ENCODE measurements at regions not wholly inside any gene's neighbourhood (a gene's known extent, or its start where the extent isn't known, plus 50 kb on each side); places are given as distances from the start of the nearest gene placed in this dataset.

- ChIA-PET POLR2A (no interaction called here), RAD21 (ENCODE audit: low non-redundant PET in 1 of 2, low total read pairs in 2 of 2, uncharacterized antibody in 2 of 2, unreplicated experiment in 2 of 2) (no interaction called here), CTCF (no interaction called here)
- ATAC-seq, result no peak
- H4K20me1 ChIP-seq (ENCODE audit: insufficient read depth), result no peaks in the 10 kb centered on the region
- H3K4me2 ChIP-seq (ENCODE audit: low read length), result no peak overlapping the region
- H3K27me3 ChIP-seq (ENCODE audit: insufficient read depth, low read length), result no peaks in the 10 kb centered on the region
- no peak overlapping the region for H3K4me3 ChIP-seq (replicated peaks in 1 of 2; ENCODE audit: low read depth in 1 of 2, low read length in 2 of 2)
- H3K9me2 ChIP-seq (ENCODE audit: insufficient read depth), result no peaks in the 10 kb centered on the region
- TF ChIP-seq SIN3A (IDR thresholded peaks at IDR 0.05; ENCODE audit: low read depth) (no peak), CEBPB (IDR thresholded peaks at IDR 0.05; ENCODE audit: low read depth) (no peak)
- DNase-seq (ENCODE audit: low read depth, low spot score), result no peak
- no peak overlapping the region for H3K9ac ChIP-seq (ENCODE audit: low read length)
- no peak overlapping the region for H3K27ac ChIP-seq (ENCODE audit: low read depth, low read length)
- H3K36me3 ChIP-seq (ENCODE audit: control insufficient read depth in 1 of 2, insufficient read depth in 2 of 2, low read length in 2 of 2), result no peaks in the 10 kb centered on the region
- no TSS peak for BruUV-seq (replicated peaks)
- intact Hi-C loops (cut with micrococcal nuclease), result no loop called here
- H3K79me2 ChIP-seq (ENCODE audit: insufficient read depth, low read length), result no peaks in the 10 kb centered on the region
- H2AFZ ChIP-seq (ENCODE audit: low read depth, low read length, poor library complexity, severe bottlenecking), result no peak overlapping the region
- no peaks in the 10 kb centered on the region for H3K4me1 ChIP-seq (ENCODE audit: control insufficient read depth in 1 of 2, insufficient read depth in 2 of 2, low read length in 2 of 2)
- no peaks in the 10 kb centered on the region for H3K9me3 ChIP-seq (ENCODE audit: control insufficient read depth in 1 of 2, insufficient read depth in 1 of 2, low read depth in 1 of 2, low read length in 2 of 2)
Observed at GRCh38 chr20:11076434-11077105, 402.8 kb upstream of the JAG1 start.

- Histone ChIP-seq H3K9me2 (ENCODE audit: insufficient read depth) (no peaks in the 10 kb centered on the region), H2AFZ (ENCODE audit: low read depth, low read length, poor library complexity, severe bottlenecking) (no peak overlapping the region), H4K20me1 (ENCODE audit: insufficient read depth) (no peaks in the 10 kb centered on the region), H3K4me2 (ENCODE audit: low read length) (no peak overlapping the region), H3K27me3 (ENCODE audit: insufficient read depth, low read length) (no peaks in the 10 kb centered on the region), H3K27ac (ENCODE audit: low read depth, low read length) (no peak overlapping the region), H3K79me2 (ENCODE audit: insufficient read depth, low read length) (no peaks in the 10 kb centered on the region), H3K4me1 (ENCODE audit: control insufficient read depth in 1 of 2, insufficient read depth in 2 of 2, low read length in 2 of 2) (no peaks in the 10 kb centered on the region), H3K9me3 (ENCODE audit: control insufficient read depth in 1 of 2, insufficient read depth in 1 of 2, low read depth in 1 of 2, low read length in 2 of 2) (no peaks in the 10 kb centered on the region), H3K4me3 (replicated peaks in 1 of 2; ENCODE audit: low read depth in 1 of 2, low read length in 2 of 2) (no peak overlapping the region), H3K36me3 (ENCODE audit: control insufficient read depth in 1 of 2, insufficient read depth in 2 of 2, low read length in 2 of 2) (no peaks in the 10 kb centered on the region), H3K9ac (ENCODE audit: low read length) (no peak overlapping the region)
- TF ChIP-seq EGR1 (IDR thresholded peaks at IDR 0.05; ENCODE audit: low read depth) (no peak), JUND (IDR thresholded peaks at IDR 0.05) (no peak), YY1 (IDR thresholded peaks at IDR 0.05; ENCODE audit: extremely low read depth, insufficient replicate concordance, low read depth, low read length) (no peak), EZH2 (IDR thresholded peaks at IDR 0.05) (no peak), MAX (IDR thresholded peaks at IDR 0.05) (no peak), POLR2A (IDR thresholded peaks at IDR 0.05; ENCODE audit: borderline replicate concordance, extremely low read depth, insufficient read depth, insufficient read length) (no peak), FOSL1 (IDR thresholded peaks at IDR 0.05; ENCODE audit: low read depth) (no peak), SP1 (IDR thresholded peaks at IDR 0.05; ENCODE audit: low read depth) (no peak), RAD21 (IDR thresholded peaks at IDR 0.05; ENCODE audit: low read depth) (no peak), CEBPB (IDR thresholded peaks at IDR 0.05; ENCODE audit: low read depth) (no peak), SIN3A (IDR thresholded peaks at IDR 0.05; ENCODE audit: low read depth) (no peak), CBX3 (IDR thresholded peaks at IDR 0.05; ENCODE audit: low read depth) (no peak)
- DNase-seq (ENCODE audit: low read depth, low spot score) (no peak), ATAC-seq (no peak)
- ChIA-PET POLR2A (no interaction called here), CTCF (no interaction called here), RAD21 (ENCODE audit: low non-redundant PET in 1 of 2, low total read pairs in 2 of 2, uncharacterized antibody in 2 of 2, unreplicated experiment in 2 of 2) (no interaction called here)
- intact Hi-C loops (cut with micrococcal nuclease), result no loop called here
- no TSS peak for BruUV-seq (replicated peaks)
Observed at GRCh38 chr20:11077226-11077625, 403.4 kb upstream of the JAG1 start.
